ENCODE measurements at regions not wholly inside any gene's neighbourhood (a gene's known extent, or its start where the extent isn't known, plus 50 kb on each side); places are given as distances from the start of the nearest gene placed in this dataset.

GRCh38 chr10:120989996-120990598 lies 138.9 kb downstream of the WDR11 start:
- Histone ChIP-seq H3K9me2 (ENCODE audit: insufficient read depth, low read length) (no peaks in the 10 kb centered on the region), H3K9me3 (ENCODE audit: low read length) (no peaks in the 10 kb centered on the region), H3K4me2 (ENCODE audit: low read length) (no peak overlapping the region), H3K9ac (ENCODE audit: low read length) (no peak overlapping the region), H3K27me3 (ENCODE audit: insufficient read depth, low read depth, low read length) (no peaks in the 10 kb centered on the region), H2AFZ (ENCODE audit: low read depth, low read length) (no peak overlapping the region), H4K20me1 (ENCODE audit: insufficient read depth) (no peaks in the 10 kb centered on the region), H3K27ac (ENCODE audit: low read length) (no peak overlapping the region), H3K36me3 (ENCODE audit: insufficient read depth, low read length) (no peaks in the 10 kb centered on the region), H3K79me2 (replicated peaks; ENCODE audit: insufficient read depth, low read length) (no peaks in the 10 kb centered on the region), H3K4me3 (ENCODE audit: low read length) (no peak overlapping the region), H3F3A (ENCODE audit: insufficient read depth, low read length, poor library complexity, severe bottlenecking) (no peaks in the 10 kb centered on the region)
- no peak for TF ChIP-seq RAD21 (conservative IDR thresholded peaks at IDR 0.05)
- no peak for TF ChIP-seq EP300 (conservative IDR thresholded peaks at IDR 0.05; ENCODE audit: poor library complexity, severe bottlenecking)

- H2AFZ ChIP-seq (ENCODE audit: low read depth, low read length) = no peak overlapping the region
- no peak overlapping the region for H3K4me3 ChIP-seq (ENCODE audit: low read length)
- no peak overlapping the region for H3K27ac ChIP-seq (ENCODE audit: low read length)
- no peak overlapping the region for H3K4me2 ChIP-seq (ENCODE audit: low read length)
- H3K9me2 ChIP-seq (ENCODE audit: insufficient read depth, low read length) = no peaks in the 10 kb centered on the region
- H3K27me3 ChIP-seq (ENCODE audit: insufficient read depth, low read depth, low read length) = no peaks in the 10 kb centered on the region
- TF ChIP-seq POLR2AphosphoS5 (IDR thresholded peaks at IDR 0.05) = no peak
- no peak for TF ChIP-seq SMC3 (conservative IDR thresholded peaks at IDR 0.05; ENCODE audit: poor library complexity)
- no peak for TF ChIP-seq EP300 (conservative IDR thresholded peaks at IDR 0.05; ENCODE audit: poor library complexity, severe bottlenecking)
- TF ChIP-seq, protein P1, sequence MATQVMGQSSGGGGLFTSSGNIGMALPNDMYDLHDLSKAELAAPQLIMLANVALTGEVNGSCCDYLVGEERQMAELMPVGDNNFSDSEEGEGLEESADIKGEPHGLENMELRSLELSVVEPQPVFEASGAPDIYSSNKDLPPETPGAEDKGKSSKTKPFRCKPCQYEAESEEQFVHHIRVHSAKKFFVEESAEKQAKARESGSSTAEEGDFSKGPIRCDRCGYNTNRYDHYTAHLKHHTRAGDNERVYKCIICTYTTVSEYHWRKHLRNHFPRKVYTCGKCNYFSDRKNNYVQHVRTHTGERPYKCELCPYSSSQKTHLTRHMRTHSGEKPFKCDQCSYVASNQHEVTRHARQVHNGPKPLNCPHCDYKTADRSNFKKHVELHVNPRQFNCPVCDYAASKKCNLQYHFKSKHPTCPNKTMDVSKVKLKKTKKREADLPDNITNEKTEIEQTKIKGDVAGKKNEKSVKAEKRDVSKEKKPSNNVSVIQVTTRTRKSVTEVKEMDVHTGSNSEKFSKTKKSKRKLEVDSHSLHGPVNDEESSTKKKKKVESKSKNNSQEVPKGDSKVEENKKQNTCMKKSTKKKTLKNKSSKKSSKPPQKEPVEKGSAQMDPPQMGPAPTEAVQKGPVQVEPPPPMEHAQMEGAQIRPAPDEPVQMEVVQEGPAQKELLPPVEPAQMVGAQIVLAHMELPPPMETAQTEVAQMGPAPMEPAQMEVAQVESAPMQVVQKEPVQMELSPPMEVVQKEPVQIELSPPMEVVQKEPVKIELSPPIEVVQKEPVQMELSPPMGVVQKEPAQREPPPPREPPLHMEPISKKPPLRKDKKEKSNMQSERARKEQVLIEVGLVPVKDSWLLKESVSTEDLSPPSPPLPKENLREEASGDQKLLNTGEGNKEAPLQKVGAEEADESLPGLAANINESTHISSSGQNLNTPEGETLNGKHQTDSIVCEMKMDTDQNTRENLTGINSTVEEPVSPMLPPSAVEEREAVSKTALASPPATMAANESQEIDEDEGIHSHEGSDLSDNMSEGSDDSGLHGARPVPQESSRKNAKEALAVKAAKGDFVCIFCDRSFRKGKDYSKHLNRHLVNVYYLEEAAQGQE (IDR thresholded peaks at IDR 0.05; ENCODE audit: borderline replicate concordance) = no peak
- no peak for TF ChIP-seq EZH2 (IDR thresholded peaks at IDR 0.05; ENCODE audit: borderline replicate concordance, insufficient read depth, low read length, poor library complexity, severe bottlenecking)
- TF ChIP-seq, protein P2, sequence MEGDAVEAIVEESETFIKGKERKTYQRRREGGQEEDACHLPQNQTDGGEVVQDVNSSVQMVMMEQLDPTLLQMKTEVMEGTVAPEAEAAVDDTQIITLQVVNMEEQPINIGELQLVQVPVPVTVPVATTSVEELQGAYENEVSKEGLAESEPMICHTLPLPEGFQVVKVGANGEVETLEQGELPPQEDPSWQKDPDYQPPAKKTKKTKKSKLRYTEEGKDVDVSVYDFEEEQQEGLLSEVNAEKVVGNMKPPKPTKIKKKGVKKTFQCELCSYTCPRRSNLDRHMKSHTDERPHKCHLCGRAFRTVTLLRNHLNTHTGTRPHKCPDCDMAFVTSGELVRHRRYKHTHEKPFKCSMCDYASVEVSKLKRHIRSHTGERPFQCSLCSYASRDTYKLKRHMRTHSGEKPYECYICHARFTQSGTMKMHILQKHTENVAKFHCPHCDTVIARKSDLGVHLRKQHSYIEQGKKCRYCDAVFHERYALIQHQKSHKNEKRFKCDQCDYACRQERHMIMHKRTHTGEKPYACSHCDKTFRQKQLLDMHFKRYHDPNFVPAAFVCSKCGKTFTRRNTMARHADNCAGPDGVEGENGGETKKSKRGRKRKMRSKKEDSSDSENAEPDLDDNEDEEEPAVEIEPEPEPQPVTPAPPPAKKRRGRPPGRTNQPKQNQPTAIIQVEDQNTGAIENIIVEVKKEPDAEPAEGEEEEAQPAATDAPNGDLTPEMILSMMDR (IDR thresholded peaks at IDR 0.05; ENCODE audit: poor library complexity, severe bottlenecking) = no peak
- no peak for TF ChIP-seq TAF1 (IDR thresholded peaks at IDR 0.05; ENCODE audit: low read depth)
- TF ChIP-seq MXI1 (conservative IDR thresholded peaks at IDR 0.05; ENCODE audit: poor library complexity, severe bottlenecking) = no peak
- no peak for TF ChIP-seq RAD21 (conservative IDR thresholded peaks at IDR 0.05)
- H4K20me1 ChIP-seq (ENCODE audit: insufficient read depth) = no peaks in the 10 kb centered on the region
- H3F3A ChIP-seq (ENCODE audit: insufficient read depth, low read length, poor library complexity, severe bottlenecking) = no peaks in the 10 kb centered on the region
- no peaks in the 10 kb centered on the region for H3K9me3 ChIP-seq (ENCODE audit: low read length)
- H3K9ac ChIP-seq (ENCODE audit: low read length) = no peak overlapping the region
- H3K36me3 ChIP-seq (ENCODE audit: insufficient read depth, low read length) = no peaks in the 10 kb centered on the region
- no peaks in the 10 kb centered on the region for H3K79me2 ChIP-seq (replicated peaks; ENCODE audit: insufficient read depth, low read length)
Measured at GRCh38 chr10:120990831-120991230, 139.7 kb downstream of the WDR11 start.
